ENCODE measurements at regions not wholly inside any gene's neighbourhood (a gene's known extent, or its start where the extent isn't known, plus 50 kb on each side); places are given as distances from the start of the nearest gene placed in this dataset.

DNA sequence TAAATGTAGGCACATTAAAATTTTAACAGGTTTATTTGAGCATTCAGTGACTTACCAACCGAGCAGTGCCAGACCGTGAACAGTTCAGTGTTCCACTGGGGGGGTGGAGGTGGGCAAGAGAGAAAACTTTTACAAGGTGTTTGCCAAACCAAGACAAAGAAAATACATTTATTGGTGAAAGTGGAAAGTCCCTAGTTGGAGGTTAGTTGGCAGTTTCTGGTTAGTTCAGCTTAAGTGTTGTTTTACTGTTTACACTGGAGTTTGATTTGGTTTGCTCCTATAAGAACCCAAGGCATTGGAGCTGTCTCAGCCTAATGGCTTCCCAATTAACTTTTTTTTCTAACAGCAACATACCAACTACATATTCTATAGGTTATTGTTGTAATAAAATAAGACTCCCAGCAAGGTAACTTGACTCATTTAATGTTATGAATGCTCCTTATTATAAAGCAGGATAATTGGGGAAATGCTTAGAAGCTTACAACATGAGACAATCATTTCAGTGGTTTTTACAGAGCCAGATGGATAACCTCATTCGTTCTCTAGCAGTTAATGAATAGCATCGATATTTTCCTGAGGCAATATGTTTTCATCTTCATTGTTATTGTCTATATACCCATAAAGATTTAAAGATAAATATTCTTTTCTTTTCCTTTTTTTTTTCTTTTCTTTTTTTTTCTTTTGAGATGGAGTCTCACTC is 115.8 kb downstream of the ETNK1 start:
- peak; percentile 15 for DNase-seq (ENCODE audit: low spot score)

GRCh38 chr12:22743700-22744099 is 118.7 kb downstream of the ETNK1 start:
- no peak for DNase-seq (ENCODE audit: low spot score)

DNA sequence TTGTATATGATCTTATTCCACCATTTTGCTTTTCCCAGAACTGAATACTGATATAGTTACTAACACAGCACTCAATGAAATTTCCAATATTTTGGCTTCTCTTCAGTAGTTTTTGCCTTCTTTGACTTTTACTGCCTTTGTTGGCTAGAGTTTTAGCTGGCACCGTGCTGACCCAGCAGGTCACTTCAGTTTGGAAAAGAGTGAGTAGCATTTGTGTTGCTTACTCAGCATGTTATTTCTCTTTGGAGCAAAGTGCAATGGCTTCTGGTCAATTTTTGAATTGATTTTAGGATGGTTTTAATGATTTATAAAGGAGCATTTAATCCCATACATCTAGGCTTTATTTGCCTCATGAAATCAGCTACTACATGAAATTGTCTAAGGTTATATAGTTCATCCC is 119.2 kb downstream of the ETNK1 start:
- DNase-seq (ENCODE audit: low spot score) = no peak

- DNase-seq (ENCODE audit: low spot score) = no peak
These were observed 121.7 kb downstream of the ETNK1 start for GRCh38 chr12:22746720-22747119.

DNA sequence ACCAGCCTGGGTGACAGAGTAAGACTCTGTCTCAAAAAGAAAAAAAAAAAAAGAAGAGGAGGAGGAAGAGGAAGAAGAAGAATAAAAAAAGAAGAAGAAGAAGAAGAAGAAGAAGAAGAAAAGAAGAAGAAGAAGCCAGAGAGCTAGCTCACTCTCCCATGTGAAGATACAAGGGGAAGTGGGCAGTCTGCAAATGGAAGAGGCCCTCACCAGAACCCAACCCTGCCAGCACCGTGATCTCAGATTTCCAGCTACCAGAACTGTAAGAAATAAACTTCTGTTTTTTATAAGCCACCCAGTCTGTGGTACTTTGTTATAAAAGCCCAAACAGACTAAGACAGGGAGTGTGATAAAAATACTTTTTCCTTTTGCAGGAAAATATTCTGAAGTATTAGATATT is 130.7 kb downstream of the ETNK1 start:
- DNase-seq (ENCODE audit: low spot score) = no peak

DNA sequence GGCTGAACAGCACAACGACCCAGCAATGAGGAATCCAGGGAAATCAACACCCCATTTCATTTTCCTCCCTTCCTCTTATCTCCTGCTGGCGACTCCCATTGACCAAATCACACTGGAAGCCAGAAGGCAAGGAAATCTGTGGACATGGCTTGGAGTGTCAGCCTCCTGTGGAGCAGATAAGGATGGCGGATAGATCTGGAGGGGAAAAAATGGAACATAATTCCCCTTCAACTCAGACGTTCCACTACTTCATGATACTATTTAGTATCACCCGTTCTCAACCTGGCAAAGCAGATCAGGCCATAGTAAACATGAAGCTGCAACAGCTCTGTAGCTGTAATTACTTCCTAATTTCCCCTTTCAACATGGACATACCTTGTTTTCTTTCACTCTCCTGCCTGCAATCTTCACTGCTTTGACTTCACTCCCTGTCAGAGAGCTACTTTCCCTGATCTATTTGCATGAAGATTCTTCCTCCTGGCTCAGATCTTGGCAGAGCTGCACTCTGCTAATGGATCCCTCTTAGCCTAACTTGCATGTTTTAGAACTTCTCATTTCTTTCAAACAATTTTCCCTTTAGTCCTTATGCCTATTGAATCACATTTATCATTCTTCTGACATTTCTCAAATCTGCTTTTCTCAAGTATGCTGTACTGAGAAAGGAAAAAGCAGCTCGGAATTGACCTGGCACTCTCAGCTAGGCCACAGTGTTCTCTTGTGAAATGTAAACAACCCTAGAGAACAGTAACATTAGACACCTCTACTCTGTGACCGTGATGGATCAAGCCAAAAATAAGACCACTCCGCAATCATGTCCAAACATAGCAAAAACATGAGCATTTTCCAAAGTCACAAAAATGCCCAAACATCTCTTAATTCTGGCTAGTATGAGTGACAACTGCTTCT is 135.1 kb downstream of the ETNK1 start:
- no peak for DNase-seq (ENCODE audit: low spot score)

- DNase-seq (ENCODE audit: low spot score) = no peak
These were observed 140.6 kb downstream of the ETNK1 start for GRCh38 chr12:22765421-22766130.

DNA sequence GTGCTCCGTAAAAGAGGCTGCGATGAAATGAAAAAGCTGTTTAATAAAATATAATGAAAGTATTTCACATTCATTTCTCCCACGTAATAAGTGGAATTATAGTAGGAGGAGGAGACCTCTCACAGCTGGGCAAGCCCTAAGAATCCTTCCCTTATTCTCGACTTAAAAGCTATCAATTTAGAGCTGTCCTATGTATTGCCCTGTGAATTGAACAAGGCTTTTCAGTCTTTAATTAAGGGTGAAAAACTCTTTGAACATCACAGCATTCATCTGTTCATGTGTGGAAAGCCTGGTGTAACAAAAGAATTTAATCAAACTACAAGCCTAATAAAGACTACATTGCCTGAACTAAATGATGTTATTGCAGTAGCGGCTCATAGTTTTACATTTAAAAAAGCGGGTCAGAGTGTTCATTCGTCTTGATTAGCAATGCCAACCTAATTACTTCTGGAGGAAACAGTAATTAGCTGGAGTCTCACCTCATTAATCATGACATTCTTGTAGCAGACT is 142.0 kb downstream of the ETNK1 start:
- DNase-seq (ENCODE audit: low spot score) = no peak

- no peak for DNase-seq (ENCODE audit: low spot score)
These were observed 156.4 kb downstream of the ETNK1 start for GRCh38 chr12:22781339-22781738.

- no peak for DNase-seq (ENCODE audit: low spot score)
These were observed 162.6 kb downstream of the ETNK1 start for GRCh38 chr12:22787557-22787956.

- no peak for DNase-seq (ENCODE audit: low spot score)
These were observed 163.9 kb downstream of the ETNK1 start for GRCh38 chr12:22788913-22789312.

DNA sequence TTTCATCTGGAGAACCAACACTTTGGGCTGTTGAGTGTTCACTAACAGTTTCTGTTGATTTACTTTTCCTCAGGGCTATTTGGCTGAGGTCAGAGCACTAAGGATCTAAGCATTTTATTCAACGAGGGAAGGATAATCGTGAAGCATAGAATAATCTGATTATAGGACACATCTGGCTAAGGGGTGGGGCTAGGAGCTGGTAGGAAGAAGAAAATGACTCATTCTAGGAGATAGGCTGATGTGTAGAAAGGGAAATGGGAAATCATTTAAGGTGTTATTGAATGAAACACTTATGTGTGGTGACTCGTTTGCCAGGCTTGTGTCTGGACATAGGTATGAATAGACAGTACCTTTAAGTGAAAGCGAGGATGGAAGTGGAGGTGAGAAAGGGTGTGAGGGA is 167.2 kb downstream of the ETNK1 start:
- no peak for DNase-seq (ENCODE audit: low spot score)

DNA sequence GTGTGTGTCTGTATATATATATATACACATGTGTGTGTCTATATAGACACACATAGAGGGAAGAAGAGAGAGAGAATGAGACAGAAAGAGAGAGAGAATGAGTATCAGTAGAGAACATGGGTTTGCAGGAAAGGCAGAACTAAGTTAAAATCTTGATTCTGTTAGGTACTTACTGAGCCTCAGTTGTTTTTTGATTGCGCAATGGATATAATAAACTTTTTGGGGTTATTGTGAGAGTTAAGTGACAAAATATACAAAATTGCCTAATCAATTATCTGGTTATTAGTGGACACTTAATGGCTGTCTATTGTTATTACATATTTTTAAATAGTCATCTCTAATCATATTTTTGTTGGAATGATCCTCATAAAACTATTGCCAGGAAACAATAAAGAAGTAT is 169.0 kb downstream of the ETNK1 start:
- DNase-seq (ENCODE audit: low spot score) = no peak

DNA sequence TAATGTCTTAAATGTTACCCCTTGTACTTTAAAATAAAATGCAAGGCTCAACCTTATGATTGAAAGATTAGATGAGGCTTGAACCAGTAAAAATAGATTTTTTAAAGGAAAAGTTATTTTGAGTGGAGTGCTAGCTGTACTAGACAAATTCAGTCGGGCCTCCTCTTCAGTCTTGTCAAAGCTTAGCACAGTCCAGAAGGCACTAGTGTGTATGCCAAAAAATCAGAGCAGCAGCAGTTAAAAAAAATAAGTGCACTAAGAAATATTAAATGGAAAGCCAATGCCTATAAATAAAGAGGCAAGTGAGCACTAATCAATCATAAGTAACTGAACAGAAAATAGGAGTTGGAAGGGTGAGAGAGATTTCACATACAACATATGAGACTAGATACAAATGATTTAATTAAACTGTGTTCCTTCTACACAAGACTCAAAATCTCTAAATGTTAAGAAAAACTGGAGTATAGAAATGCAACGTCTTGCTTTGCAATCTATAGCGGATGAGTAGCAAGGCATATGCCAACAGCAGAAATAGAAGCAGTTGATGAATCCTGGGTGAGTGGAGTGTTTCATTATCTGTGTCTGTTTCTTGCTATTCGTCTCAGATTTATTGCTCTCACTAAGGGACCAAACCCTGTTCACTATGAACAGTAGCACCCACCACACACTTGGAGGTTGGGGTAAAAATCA is 172.1 kb downstream of the ETNK1 start:
- DNase-seq (ENCODE audit: low spot score) = no peak

- DNase-seq (ENCODE audit: low spot score) = no peak
These were observed 172.7 kb downstream of the ETNK1 start for GRCh38 chr12:22797701-22798100.

- no peak for DNase-seq (ENCODE audit: low spot score)
These were observed 173.1 kb downstream of the ETNK1 start for GRCh38 chr12:22798116-22798515.

GRCh38 chr12:22799503-22799902 is 174.5 kb downstream of the ETNK1 start:
- DNase-seq (ENCODE audit: low spot score) = no peak

- no peak for DNase-seq (ENCODE audit: low spot score)
These were observed 175.4 kb downstream of the ETNK1 start for GRCh38 chr12:22800332-22800731.

GRCh38 chr12:22802883-22803630 is 178.1 kb downstream of the ETNK1 start:
- no peak for DNase-seq (ENCODE audit: low spot score)

DNA sequence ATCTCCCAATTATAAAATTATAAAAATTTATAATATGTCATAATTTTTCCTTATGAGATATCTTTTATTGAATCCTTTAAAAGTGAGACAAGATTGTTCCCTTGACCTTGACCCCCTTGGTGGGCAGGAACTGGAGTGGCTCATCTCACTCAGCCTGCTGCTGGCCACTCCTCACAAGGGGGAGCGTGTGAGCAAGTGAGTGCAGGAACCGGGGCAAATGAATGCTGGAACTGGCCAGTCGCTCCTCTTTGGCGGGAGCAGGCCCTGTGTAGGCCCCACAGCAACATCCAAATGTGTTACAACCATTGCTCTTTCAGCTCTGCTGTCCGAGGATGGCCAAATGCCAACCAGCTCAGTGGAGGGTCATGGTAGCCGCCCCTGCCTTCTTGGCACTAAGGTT is 178.8 kb downstream of the ETNK1 start:
- DNase-seq (ENCODE audit: low spot score) = no peak

DNA sequence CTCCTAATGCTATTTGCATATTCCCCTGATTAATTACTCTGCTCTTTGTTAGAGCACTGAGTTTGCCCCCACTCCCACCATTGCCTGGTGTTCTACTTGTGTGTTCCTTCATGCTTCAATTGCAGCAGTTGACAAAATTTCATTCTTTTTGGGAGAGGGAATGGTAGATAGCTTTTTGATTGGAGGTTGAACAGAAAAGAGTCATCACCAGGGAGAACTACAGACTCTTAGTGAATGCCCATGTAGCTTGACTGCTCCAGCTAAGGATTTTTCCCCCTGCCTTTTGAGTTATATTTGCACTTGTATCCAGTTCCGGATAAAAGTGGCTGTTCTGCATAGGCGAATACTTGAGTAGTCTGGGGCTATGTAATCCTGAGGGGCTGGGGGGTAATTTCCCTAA is 183.9 kb downstream of the ETNK1 start:
- DNase-seq (ENCODE audit: low spot score) = no peak

Measured in AG20443 (cell line).